ENCODE measurements at regions not wholly inside any gene's neighbourhood (a gene's known extent, or its start where the extent isn't known, plus 50 kb on each side); places are given as distances from the start of the nearest gene placed in this dataset.

DNA sequence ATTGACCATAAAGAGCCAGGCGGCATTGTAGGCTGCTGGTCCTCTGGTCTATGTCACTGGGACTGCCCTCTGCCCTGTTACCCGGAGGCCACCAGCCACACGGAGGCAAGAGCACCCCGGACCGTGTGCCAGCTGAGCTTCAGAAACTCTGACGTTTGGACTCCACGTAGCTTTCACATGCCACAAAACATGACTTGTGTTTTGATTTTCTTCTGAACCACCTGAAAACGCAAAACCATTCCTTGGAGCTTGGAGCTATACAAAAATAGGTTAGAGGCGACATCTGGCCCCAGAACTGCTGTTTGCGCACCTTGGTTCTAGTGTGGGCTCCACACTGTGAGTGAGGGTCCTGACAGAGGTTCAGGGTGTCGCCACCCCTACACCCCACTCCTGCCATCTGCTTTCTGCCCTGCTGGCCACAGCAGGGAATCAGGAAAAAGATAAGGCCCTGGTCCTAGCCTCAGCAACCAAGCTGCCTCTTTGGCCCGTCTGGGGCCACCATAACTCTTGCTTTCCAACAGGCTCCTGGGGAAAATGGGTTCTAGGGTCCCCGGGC lies 151.3 kb upstream of the IRX2 start:
- Histone ChIP-seq H3K27me3 (replicated peaks in 1 of 4; ENCODE audit: control insufficient read depth in 3 of 4, extremely low read depth in 1 of 4, insufficient read depth in 3 of 4, low read length in 3 of 4) (0 out of 7 replicates have a peak, but pooled peaks cover 0 to 2% (median 0%) of the 10 kb centered on the region in 4 experiments), H4K8ac (ENCODE audit: extremely low read depth, insufficient read depth, low read length) (no peak overlapping the region), H3K36me3 (ENCODE audit: control insufficient read depth in 2 of 4, insufficient read depth in 4 of 4, low read length in 3 of 4) (no peaks in the 10 kb centered on the region), H3K4me1 (replicated peaks in 1 of 4; ENCODE audit: control insufficient read depth in 3 of 4, insufficient read depth in 4 of 4, low read length in 3 of 4) (no peaks in the 10 kb centered on the region), H3K79me1 (ENCODE audit: low read depth, low read length) (no peaks in the 10 kb centered on the region), H3K14ac (ENCODE audit: insufficient read length) (no peak overlapping the region), H4K20me1 (replicated peaks in 1 of 2; ENCODE audit: control insufficient read depth in 1 of 2, insufficient read depth in 2 of 2, low read length in 2 of 2) (no peaks in the 10 kb centered on the region), H3K18ac (ENCODE audit: extremely low read depth, low read length) (no peak overlapping the region), H2AFZ (ENCODE audit: low read length) (no peak overlapping the region), H3K23ac (ENCODE audit: insufficient read length) (no peak overlapping the region), H4K91ac (replicated peaks; ENCODE audit: insufficient read length, low read length) (no peak overlapping the region), H2BK5ac (ENCODE audit: low read depth, low read length) (no peak overlapping the region), H3K23me2 (ENCODE audit: low read depth, low read length) (no peaks in the 10 kb centered on the region), H3K4me2 (ENCODE audit: insufficient read depth in 1 of 2, low read depth in 2 of 2, low read length in 2 of 2) (no peak overlapping the region), H3K56ac (replicated peaks; ENCODE audit: insufficient read length, low read depth, low read length) (no peak overlapping the region), H4K5ac (ENCODE audit: insufficient read length, low read depth, low read length) (no peak overlapping the region), H3K4ac (replicated peaks; ENCODE audit: insufficient read length, low read depth, low read length) (no peak overlapping the region), H2BK120ac (replicated peaks; ENCODE audit: low read depth, low read length) (no peak overlapping the region), H3K9ac (replicated peaks in 1 of 4; ENCODE audit: extremely low read depth in 1 of 4, low read depth in 3 of 4, low read length in 3 of 4) (no peak overlapping the region), H3K27ac (ENCODE audit: low read depth, low read length) (no peak overlapping the region), H3K79me2 (ENCODE audit: control insufficient read depth in 1 of 2, insufficient read depth in 2 of 2, low read length in 2 of 2) (no peaks in the 10 kb centered on the region), H2BK15ac (ENCODE audit: low read length) (no peak overlapping the region), H2BK20ac (ENCODE audit: low read length) (no peak overlapping the region), H3K9me3 (ENCODE audit: insufficient read depth in 2 of 2, low read depth in 1 of 2, low read length in 1 of 2) (0 out of 4 replicates have a peak, but pooled peaks cover 0 to 2% of the 10 kb centered on the region in 2 experiments), H3K4me3 (ENCODE audit: extremely low read depth in 1 of 4, insufficient read depth in 2 of 4, low read depth in 3 of 4, low read length in 4 of 4) (no peak overlapping the region), H2BK12ac (ENCODE audit: low read depth, low read length) (no peak overlapping the region), H2AK5ac (ENCODE audit: low read depth, low read length) (no peak overlapping the region)
- FAIRE-seq, result no peak
- TF ChIP-seq MAFK (IDR thresholded peaks at IDR 0.05; ENCODE audit: low read depth, low read length), result no peak
- TF ChIP-seq CHD2 (IDR thresholded peaks at IDR 0.05; ENCODE audit: low read length), result no peak
- TF ChIP-seq TCF12 (IDR thresholded peaks at IDR 0.05; ENCODE audit: low read depth, low read length), result no peak
- whole genome bisulfite sequencing, 2 experiments (ENCODE audit: extremely low coverage in 1 of 2, insufficient coverage in 1 of 2, insufficient read length in 1 of 2, insufficient replicate concordance in 2 of 2, low coverage in 1 of 2, low lambda C conversion rate in 2 of 2, missing lambda C conversion rate in 1 of 2), result 93% methylated on average over 13 of the region's 13 CpGs; no CpG with 5 or more reads in 1 of the 2 experiments
- peak in 1 of 2 experiments; percentile 30 for DNase-seq (ENCODE audit: low read depth in 1 of 2, low spot score in 2 of 2)
- POLR2A ChIA-PET (ENCODE audit: partially characterized antibody), result no interaction called here
- CTCF ChIA-PET (ENCODE audit: partially characterized antibody), result interaction anchor here (0.9 kb wide), 1 partner anchor 14 kb away, joined by 3 read pairs; no protein-coding TSS in a partner anchor
